ENCODE measurements at regions not wholly inside any gene's neighbourhood (a gene's known extent, or its start where the extent isn't known, plus 50 kb on each side); places are given as distances from the start of the nearest gene placed in this dataset.

DNA sequence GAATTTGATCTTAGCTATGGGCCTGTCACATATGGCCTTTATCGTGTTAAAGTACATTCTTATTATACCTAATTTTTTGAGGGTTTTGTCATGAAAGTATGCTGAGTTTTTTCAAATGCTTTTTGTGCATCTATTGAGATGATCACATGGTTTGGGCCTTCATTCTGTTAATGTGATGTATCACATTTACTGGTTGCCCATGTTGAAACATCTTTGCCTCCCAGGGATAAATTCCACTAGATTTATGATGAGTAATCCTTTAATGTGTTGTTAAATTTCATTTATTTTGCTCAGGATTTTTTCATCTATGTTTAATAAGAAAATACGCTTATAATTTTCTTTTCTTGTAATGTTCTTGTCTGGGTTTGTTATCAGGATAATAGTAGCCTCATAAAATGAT lies 442.0 kb downstream of the MDFIC start:
- H2BK120ac ChIP-seq (ENCODE audit: low read depth, low read length): no peak overlapping the region
- no peaks in the 10 kb centered on the region for H3K79me1 ChIP-seq (replicated peaks; ENCODE audit: low read length, poor library complexity, severe bottlenecking)
- H2BK5ac ChIP-seq (ENCODE audit: low read depth, low read length, poor library complexity, severe bottlenecking): no peak overlapping the region
- no peak overlapping the region for H3K4me2 ChIP-seq (ENCODE audit: low read length, poor library complexity, severe bottlenecking)
- H3K14ac ChIP-seq (ENCODE audit: low read length in 2 of 2): no peak overlapping the region
- H3K27ac ChIP-seq (ENCODE audit: low read length, poor library complexity, severe bottlenecking): no peak overlapping the region
- H2AK5ac ChIP-seq (ENCODE audit: low read length, severe bottlenecking): no peak overlapping the region
- no peak overlapping the region for H3K23ac ChIP-seq (ENCODE audit: low read length in 2 of 2)
- no peak overlapping the region for H3K18ac ChIP-seq (ENCODE audit: low read depth in 1 of 2, low read length in 2 of 2)
- no peak overlapping the region for H2BK15ac ChIP-seq (ENCODE audit: low read depth, poor library complexity, severe bottlenecking)
- no peak overlapping the region for H3K4me3 ChIP-seq (ENCODE audit: insufficient read depth in 1 of 2, low read depth in 1 of 2, low read length in 2 of 2)
- H2AFZ ChIP-seq (ENCODE audit: low read depth, low read length): no peak overlapping the region
- H3K4me1 ChIP-seq (ENCODE audit: control insufficient read depth, insufficient read depth, low read depth, low read length): no peaks in the 10 kb centered on the region
- WGBS: 83% methylated on average over 1 of the region's 2 CpGs
- no peak for DNase-seq
- no peak overlapping the region for H3K9ac ChIP-seq (ENCODE audit: low read length)
- H3K9me3 ChIP-seq (ENCODE audit: control insufficient read depth, low read length): peaks cover 5% of the 10 kb centered on the region
- H3K4ac ChIP-seq (ENCODE audit: low read depth in 1 of 2, low read length in 2 of 2): no peak overlapping the region
- no peak overlapping the region for H4K91ac ChIP-seq (ENCODE audit: low read length)
- H3K27me3 ChIP-seq (ENCODE audit: control insufficient read depth in 1 of 2, insufficient read depth in 1 of 2, low read length in 2 of 2): no peaks in the 10 kb centered on the region
- H4K8ac ChIP-seq (ENCODE audit: low read length): no peak overlapping the region
- no peaks in the 10 kb centered on the region for H3K36me3 ChIP-seq (ENCODE audit: control insufficient read depth in 1 of 2, insufficient read depth in 2 of 2, low read depth in 1 of 2, low read length in 2 of 2)
- H2BK12ac ChIP-seq (ENCODE audit: low read length in 2 of 2): no peak overlapping the region

- H3K9ac ChIP-seq (ENCODE audit: low read length): no peak overlapping the region
Observed at GRCh38 chr7:115359955-115360354, 438.1 kb downstream of the MDFIC start.

DNA sequence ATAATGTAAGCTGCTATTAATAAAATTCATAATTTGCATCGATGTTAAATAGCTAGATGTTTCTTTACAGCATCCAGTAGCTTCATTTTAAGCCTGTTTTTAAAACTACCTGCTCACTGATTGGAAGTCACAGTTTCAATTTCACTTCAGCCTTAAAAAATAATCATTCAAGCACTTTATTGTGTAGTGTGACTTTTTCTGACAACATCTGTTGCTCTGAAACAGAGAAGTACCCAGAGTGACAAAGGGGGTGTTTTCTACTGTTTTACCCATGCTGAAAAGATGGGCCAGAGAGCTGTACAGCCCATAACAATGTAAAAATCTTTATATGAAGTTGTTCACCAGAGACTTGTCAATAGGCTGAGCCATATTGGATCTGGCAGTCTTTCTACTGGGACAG lies 437.2 kb downstream of the MDFIC start:
- H3K18ac ChIP-seq (ENCODE audit: low read depth in 1 of 2, low read length in 2 of 2): peak overlapping the region in 1 of 2 experiments; percentile 24
- H3K14ac ChIP-seq (ENCODE audit: low read length in 2 of 2): no peak overlapping the region
- no peak overlapping the region for H2BK120ac ChIP-seq (ENCODE audit: low read depth, low read length)
- no peak overlapping the region for H3K4ac ChIP-seq (ENCODE audit: low read depth in 1 of 2, low read length in 2 of 2)
- H4K91ac ChIP-seq (ENCODE audit: low read length): no peak overlapping the region
- H3K9me3 ChIP-seq (ENCODE audit: control insufficient read depth, low read length): no peaks in the 10 kb centered on the region
- H3K4me3 ChIP-seq (ENCODE audit: insufficient read depth in 1 of 2, low read depth in 1 of 2, low read length in 2 of 2): no peak overlapping the region
- H3K27ac ChIP-seq (ENCODE audit: low read length, poor library complexity, severe bottlenecking): no peak overlapping the region
- no peak overlapping the region for H3K4me2 ChIP-seq (ENCODE audit: low read length, poor library complexity, severe bottlenecking)
- no peak overlapping the region for H3K9ac ChIP-seq (ENCODE audit: low read length)
- no CpG with 5 or more reads among the region's 1 CpG for WGBS
- H3K79me1 ChIP-seq (replicated peaks; ENCODE audit: low read length, poor library complexity, severe bottlenecking): no peaks in the 10 kb centered on the region
- no peaks in the 10 kb centered on the region for H3K4me1 ChIP-seq (ENCODE audit: control insufficient read depth, insufficient read depth, low read depth, low read length)
- no peak overlapping the region for H4K8ac ChIP-seq (ENCODE audit: low read length)
- H3K36me3 ChIP-seq (ENCODE audit: control insufficient read depth in 1 of 2, insufficient read depth in 2 of 2, low read depth in 1 of 2, low read length in 2 of 2): no peaks in the 10 kb centered on the region
- no peak overlapping the region for H2AFZ ChIP-seq (ENCODE audit: low read depth, low read length)
- H2BK12ac ChIP-seq (ENCODE audit: low read length in 2 of 2): no peak overlapping the region
- H3K27me3 ChIP-seq (ENCODE audit: control insufficient read depth in 1 of 2, insufficient read depth in 1 of 2, low read length in 2 of 2): no peaks in the 10 kb centered on the region
- H2BK15ac ChIP-seq (ENCODE audit: low read depth, poor library complexity, severe bottlenecking): no peak overlapping the region
- no peak overlapping the region for H2BK5ac ChIP-seq (ENCODE audit: low read depth, low read length, poor library complexity, severe bottlenecking)
- DNase-seq: no peak
- H3K23ac ChIP-seq (ENCODE audit: low read length in 2 of 2): no peak overlapping the region
- H2AK5ac ChIP-seq (ENCODE audit: low read length, severe bottlenecking): no peak overlapping the region

More at GRCh38 chr7:115359955-115360354, 438.1 kb downstream of the MDFIC start:
- H3K14ac ChIP-seq (ENCODE audit: low read length in 2 of 2): no peak overlapping the region
- H4K8ac ChIP-seq (ENCODE audit: low read length): no peak overlapping the region
- no peak overlapping the region for H3K4ac ChIP-seq (ENCODE audit: low read depth in 1 of 2, low read length in 2 of 2)
- no peak overlapping the region for H2BK120ac ChIP-seq (ENCODE audit: low read depth, low read length)
- H2AFZ ChIP-seq (ENCODE audit: low read depth, low read length): no peak overlapping the region
- no peak overlapping the region for H2AK5ac ChIP-seq (ENCODE audit: low read length, severe bottlenecking)
- H3K36me3 ChIP-seq (ENCODE audit: control insufficient read depth in 1 of 2, insufficient read depth in 2 of 2, low read depth in 1 of 2, low read length in 2 of 2): no peaks in the 10 kb centered on the region
- H3K9me3 ChIP-seq (ENCODE audit: control insufficient read depth, low read length): no peaks in the 10 kb centered on the region
- no peak overlapping the region for H2BK12ac ChIP-seq (ENCODE audit: low read length in 2 of 2)
- no peaks in the 10 kb centered on the region for H3K79me1 ChIP-seq (replicated peaks; ENCODE audit: low read length, poor library complexity, severe bottlenecking)
- H4K91ac ChIP-seq (ENCODE audit: low read length): no peak overlapping the region
- no peak overlapping the region for H3K27ac ChIP-seq (ENCODE audit: low read length, poor library complexity, severe bottlenecking)
- no peak for DNase-seq
- no peak overlapping the region for H3K4me2 ChIP-seq (ENCODE audit: low read length, poor library complexity, severe bottlenecking)
- no peaks in the 10 kb centered on the region for H3K27me3 ChIP-seq (ENCODE audit: control insufficient read depth in 1 of 2, insufficient read depth in 1 of 2, low read length in 2 of 2)
- no peak overlapping the region for H3K23ac ChIP-seq (ENCODE audit: low read length in 2 of 2)
- H3K4me1 ChIP-seq (ENCODE audit: control insufficient read depth, insufficient read depth, low read depth, low read length): no peaks in the 10 kb centered on the region
- no peak overlapping the region for H2BK5ac ChIP-seq (ENCODE audit: low read depth, low read length, poor library complexity, severe bottlenecking)
- no peak overlapping the region for H3K18ac ChIP-seq (ENCODE audit: low read depth in 1 of 2, low read length in 2 of 2)
- no peak overlapping the region for H2BK15ac ChIP-seq (ENCODE audit: low read depth, poor library complexity, severe bottlenecking)
- H3K4me3 ChIP-seq (ENCODE audit: insufficient read depth in 1 of 2, low read depth in 1 of 2, low read length in 2 of 2): no peak overlapping the region

DNA sequence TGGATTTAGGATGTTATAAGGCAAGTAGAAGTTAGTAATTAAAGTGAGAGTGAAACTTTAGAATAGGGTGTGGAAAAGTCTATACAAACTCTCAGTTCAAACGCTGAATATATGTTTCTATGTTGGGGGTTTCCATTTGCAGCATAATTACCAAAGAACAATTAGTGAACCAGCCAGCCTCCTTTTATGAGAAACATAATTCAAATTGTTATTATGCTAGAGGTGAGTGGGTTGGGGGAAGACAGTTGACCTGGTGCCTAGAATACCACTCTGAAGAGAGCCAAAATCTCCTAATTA lies 435.8 kb downstream of the MDFIC start:
- H2AK5ac ChIP-seq (ENCODE audit: low read length, severe bottlenecking): no peak overlapping the region
- no peak overlapping the region for H3K27ac ChIP-seq (ENCODE audit: low read length, poor library complexity, severe bottlenecking)
- DNase-seq: no peak
- no peak overlapping the region for H3K9ac ChIP-seq (ENCODE audit: low read length)
- H3K4me2 ChIP-seq (ENCODE audit: low read length, poor library complexity, severe bottlenecking): no peak overlapping the region
- no peak overlapping the region for H2BK120ac ChIP-seq (ENCODE audit: low read depth, low read length)
- no peak overlapping the region for H4K8ac ChIP-seq (ENCODE audit: low read length)
- H3K27me3 ChIP-seq (ENCODE audit: control insufficient read depth in 1 of 2, insufficient read depth in 1 of 2, low read length in 2 of 2): no peaks in the 10 kb centered on the region
- no peak overlapping the region for H3K4ac ChIP-seq (ENCODE audit: low read depth in 1 of 2, low read length in 2 of 2)
- no peak overlapping the region for H2BK12ac ChIP-seq (ENCODE audit: low read length in 2 of 2)
- no peaks in the 10 kb centered on the region for H3K4me1 ChIP-seq (ENCODE audit: control insufficient read depth, insufficient read depth, low read depth, low read length)
- no peaks in the 10 kb centered on the region for H3K9me3 ChIP-seq (ENCODE audit: control insufficient read depth, low read length)
- H3K36me3 ChIP-seq (ENCODE audit: control insufficient read depth in 1 of 2, insufficient read depth in 2 of 2, low read depth in 1 of 2, low read length in 2 of 2): no peaks in the 10 kb centered on the region
- H3K4me3 ChIP-seq (ENCODE audit: insufficient read depth in 1 of 2, low read depth in 1 of 2, low read length in 2 of 2): no peak overlapping the region
- H3K23ac ChIP-seq (ENCODE audit: low read length in 2 of 2): no peak overlapping the region
- no peak overlapping the region for H3K18ac ChIP-seq (ENCODE audit: low read depth in 1 of 2, low read length in 2 of 2)
- H2AFZ ChIP-seq (ENCODE audit: low read depth, low read length): no peak overlapping the region
- no peak overlapping the region for H3K14ac ChIP-seq (ENCODE audit: low read length in 2 of 2)
- H2BK15ac ChIP-seq (ENCODE audit: low read depth, poor library complexity, severe bottlenecking): no peak overlapping the region
- H4K91ac ChIP-seq (ENCODE audit: low read length): no peak overlapping the region
- H2BK5ac ChIP-seq (ENCODE audit: low read depth, low read length, poor library complexity, severe bottlenecking): no peak overlapping the region
- WGBS: no CpG with 5 or more reads among the region's 1 CpG
- H3K79me1 ChIP-seq (replicated peaks; ENCODE audit: low read length, poor library complexity, severe bottlenecking): no peaks in the 10 kb centered on the region
